ENCODE measurements at regions not wholly inside any gene's neighbourhood (a gene's known extent, or its start where the extent isn't known, plus 50 kb on each side); places are given as distances from the start of the nearest gene placed in this dataset.
"Not testable (repeated sequence)": the region's sequence is repeated elsewhere in the genome, so short reads cannot be mapped to it uniquely, and the experiment has no call there.

- H3K36me3 Mint-ChIP-seq (ENCODE audit: low read depth) = no peaks in the 10 kb centered on the region
- H3K4me1 Mint-ChIP-seq = no peaks in the 10 kb centered on the region
- no peaks in the 10 kb centered on the region for H3K9me3 ChIP-seq (ENCODE audit: control insufficient read depth, low read length, poor library complexity, severe bottlenecking)
- H3K4me3 Mint-ChIP-seq = no peak overlapping the region
- DNase-seq (no peak), ATAC-seq (no peak)
- H3K27me3 Mint-ChIP-seq = peaks cover 4% of the 10 kb centered on the region
- H3K27ac Mint-ChIP-seq = no peak overlapping the region
Observed at GRCh38 chr3:3383461-3383860, 204.0 kb upstream of the CRBN start.

DNA sequence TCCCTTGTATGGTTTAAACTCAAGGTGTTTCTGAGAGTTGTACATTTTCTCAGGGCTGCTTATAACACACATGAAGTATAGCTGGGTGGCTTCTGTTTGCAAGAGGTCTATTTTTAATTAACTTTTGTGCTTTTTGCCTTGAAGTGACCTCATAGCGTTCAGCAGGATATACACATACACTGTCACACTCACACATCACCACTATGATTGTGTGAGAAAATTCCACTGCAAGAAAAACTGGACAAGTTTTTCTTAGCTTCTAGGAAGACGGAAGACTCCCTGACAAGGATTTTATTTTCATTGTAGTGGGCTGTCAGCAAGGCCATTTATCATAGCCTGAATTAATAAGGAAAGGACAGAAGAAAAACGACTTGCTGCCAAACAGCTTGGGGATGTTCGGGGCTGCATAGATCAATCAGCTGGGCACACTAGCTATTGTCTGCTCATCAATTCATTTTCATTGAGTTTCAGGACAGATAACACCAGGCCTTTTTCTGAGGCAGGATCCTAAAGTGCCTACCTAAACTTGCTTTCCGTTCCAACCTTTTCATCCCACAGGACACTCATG lies 192.8 kb upstream of the CRBN start:
- Mint-ChIP-seq H3K27me3 (no peaks in the 10 kb centered on the region), H3K4me1 (no peaks in the 10 kb centered on the region), H3K27ac (no peak overlapping the region), H3K36me3 (ENCODE audit: low read depth) (no peaks in the 10 kb centered on the region), H3K4me3 (no peak overlapping the region)
- ATAC-seq = no peak
- no peak for DNase-seq
- H3K9me3 ChIP-seq (ENCODE audit: control insufficient read depth, low read length, poor library complexity, severe bottlenecking) = no peaks in the 10 kb centered on the region

- Mint-ChIP-seq H3K27ac (no peak overlapping the region), H3K4me3 (no peak overlapping the region), H3K4me1 (no peaks in the 10 kb centered on the region), H3K36me3 (ENCODE audit: low read depth) (peaks cover 3% of the 10 kb centered on the region), H3K27me3 (no peaks in the 10 kb centered on the region)
- DNase-seq = no peak
- no peak for ATAC-seq
- no peaks in the 10 kb centered on the region for H3K9me3 ChIP-seq (ENCODE audit: control insufficient read depth, low read length, poor library complexity, severe bottlenecking)
Observed at GRCh38 chr3:3368306-3368705, 188.8 kb upstream of the CRBN start.

DNA sequence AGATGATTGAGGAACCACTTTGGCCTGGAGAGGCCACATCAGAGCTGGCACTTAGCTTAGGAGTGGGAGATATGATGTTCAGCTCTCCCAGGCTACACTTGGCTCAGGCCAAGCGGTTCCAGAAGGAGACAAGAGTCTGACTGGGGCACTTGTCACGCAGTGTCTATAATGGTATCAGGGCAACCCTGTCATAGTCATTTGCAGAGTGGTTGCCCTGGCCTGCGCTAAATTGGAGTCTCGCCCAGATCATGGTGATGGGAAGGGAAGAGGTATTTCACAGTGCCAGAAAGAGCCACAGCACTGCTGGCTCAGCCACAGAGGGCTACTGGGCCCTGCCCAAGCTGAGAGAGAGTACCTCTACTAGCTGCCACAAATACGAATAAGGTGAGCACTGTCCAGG lies 186.9 kb upstream of the CRBN start:
- H3K9me3 ChIP-seq (ENCODE audit: control insufficient read depth, low read length, poor library complexity, severe bottlenecking) = no peaks in the 10 kb centered on the region
- peaks cover 3% of the 10 kb centered on the region for H3K36me3 Mint-ChIP-seq (ENCODE audit: low read depth)

GRCh38 chr3:3365716-3366115 lies 186.2 kb upstream of the CRBN start:
- Mint-ChIP-seq H3K36me3 (ENCODE audit: low read depth) (peaks cover 3% of the 10 kb centered on the region), H3K27me3 (no peaks in the 10 kb centered on the region), H3K4me3 (no peak overlapping the region), H3K27ac (no peak overlapping the region), H3K4me1 (no peaks in the 10 kb centered on the region)
- ATAC-seq = no peak
- DNase-seq = no peak
- H3K9me3 ChIP-seq (ENCODE audit: control insufficient read depth, low read length, poor library complexity, severe bottlenecking) = no peaks in the 10 kb centered on the region

More for the DNA sequence above, 186.9 kb upstream of the CRBN start:
- ATAC-seq (no peak), DNase-seq (no peak)
- Mint-ChIP-seq H3K27ac (no peak overlapping the region), H3K4me3 (no peak overlapping the region), H3K4me1 (no peaks in the 10 kb centered on the region), H3K27me3 (no peaks in the 10 kb centered on the region)

- ATAC-seq (no peak), DNase-seq (no peak)
- Mint-ChIP-seq H3K27me3 (no peaks in the 10 kb centered on the region), H3K4me3 (no peak overlapping the region), H3K4me1 (no peaks in the 10 kb centered on the region), H3K27ac (no peak overlapping the region), H3K36me3 (ENCODE audit: low read depth) (no peaks in the 10 kb centered on the region)
- no peaks in the 10 kb centered on the region for H3K9me3 ChIP-seq (ENCODE audit: control insufficient read depth, low read length, poor library complexity, severe bottlenecking)
Observed at GRCh38 chr3:3356846-3357245, 177.4 kb upstream of the CRBN start.

DNA sequence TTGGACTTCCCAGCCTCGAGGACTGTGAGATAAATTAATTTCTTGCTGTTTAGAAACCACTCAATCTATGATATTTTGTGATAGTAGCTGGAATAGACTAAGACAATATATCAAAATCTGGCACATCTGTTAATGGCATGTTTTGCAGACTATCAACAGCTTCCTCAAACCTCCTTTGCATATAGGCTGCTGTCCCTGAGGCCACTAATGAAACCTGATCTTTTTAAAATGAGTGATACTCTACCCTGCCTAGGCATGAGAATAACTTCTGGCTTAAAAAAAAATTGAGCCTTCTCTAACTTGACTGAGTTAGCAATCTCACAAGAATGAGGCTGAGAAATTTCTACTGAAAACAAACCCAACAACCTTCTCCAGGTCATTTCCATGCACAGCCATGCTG lies 176.0 kb upstream of the CRBN start:
- Mint-ChIP-seq H3K27ac (no peak overlapping the region), H3K27me3 (no peaks in the 10 kb centered on the region), H3K4me3 (no peak overlapping the region), H3K4me1 (no peaks in the 10 kb centered on the region), H3K36me3 (ENCODE audit: low read depth) (no peaks in the 10 kb centered on the region)
- ATAC-seq = no peak
- no peak for DNase-seq
- H3K9me3 ChIP-seq (ENCODE audit: control insufficient read depth, low read length, poor library complexity, severe bottlenecking) = no peaks in the 10 kb centered on the region

GRCh38 chr3:3353153-3353552 lies 173.7 kb upstream of the CRBN start:
- no peaks in the 10 kb centered on the region for H3K4me1 Mint-ChIP-seq
- no peaks in the 10 kb centered on the region for H3K36me3 Mint-ChIP-seq (ENCODE audit: low read depth)
- no peaks in the 10 kb centered on the region for H3K27me3 Mint-ChIP-seq
- H3K4me3 Mint-ChIP-seq = no peak overlapping the region
- ATAC-seq = no peak
- H3K9me3 ChIP-seq (ENCODE audit: control insufficient read depth, low read length, poor library complexity, severe bottlenecking) = no peaks in the 10 kb centered on the region
- no peak overlapping the region for H3K27ac Mint-ChIP-seq
- DNase-seq = no peak

GRCh38 chr3:3351226-3351625 lies 171.7 kb upstream of the CRBN start:
- H3K27ac Mint-ChIP-seq = no peak overlapping the region
- H3K4me3 Mint-ChIP-seq = no peak overlapping the region
- peaks cover 6% of the 10 kb centered on the region for H3K27me3 Mint-ChIP-seq
- no peak for ATAC-seq
- H3K36me3 Mint-ChIP-seq (ENCODE audit: low read depth) = no peaks in the 10 kb centered on the region
- no peaks in the 10 kb centered on the region for H3K4me1 Mint-ChIP-seq
- no peaks in the 10 kb centered on the region for H3K9me3 ChIP-seq (ENCODE audit: control insufficient read depth, low read length, poor library complexity, severe bottlenecking)
- DNase-seq = no peak

DNA sequence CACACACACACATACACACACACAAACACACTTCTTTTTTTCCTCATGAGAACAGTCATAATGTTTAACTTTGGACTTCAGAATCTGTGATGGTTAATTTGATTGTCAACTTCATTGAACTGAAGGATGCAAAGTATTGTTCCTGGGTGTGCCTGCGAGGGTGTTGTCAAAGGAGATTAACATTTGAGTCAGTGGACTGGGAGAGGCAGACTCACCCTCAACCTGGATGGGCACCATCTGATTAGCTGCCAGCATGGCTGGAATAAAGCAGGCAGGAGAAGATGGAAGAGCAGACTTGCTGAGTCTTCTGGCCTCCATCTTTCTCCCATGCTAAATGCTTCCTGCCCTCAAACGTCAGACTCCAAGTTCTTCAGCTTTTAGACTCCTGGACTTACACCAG lies 167.6 kb upstream of the CRBN start:
- not testable (repeated sequence) for H3K27ac Mint-ChIP-seq; H3K4me1 Mint-ChIP-seq; H3K4me3 Mint-ChIP-seq; H3K9me3 ChIP-seq (ENCODE audit: control insufficient read depth, low read length, poor library complexity, severe bottlenecking); H3K36me3 Mint-ChIP-seq (ENCODE audit: low read depth); ATAC-seq; DNase-seq
- peaks cover 18% of the 10 kb centered on the region for H3K27me3 Mint-ChIP-seq

GRCh38 chr3:3346556-3346955 lies 167.1 kb upstream of the CRBN start:
- Mint-ChIP-seq H3K4me1 (peaks cover 3% of the 10 kb centered on the region), H3K4me3 (no peak overlapping the region), H3K36me3 (ENCODE audit: low read depth) (no peaks in the 10 kb centered on the region), H3K27me3 (peaks cover 18% of the 10 kb centered on the region), H3K27ac (no peak overlapping the region)
- DNase-seq (no peak), ATAC-seq (no peak)
- no peaks in the 10 kb centered on the region for H3K9me3 ChIP-seq (ENCODE audit: control insufficient read depth, low read length, poor library complexity, severe bottlenecking)

DNA sequence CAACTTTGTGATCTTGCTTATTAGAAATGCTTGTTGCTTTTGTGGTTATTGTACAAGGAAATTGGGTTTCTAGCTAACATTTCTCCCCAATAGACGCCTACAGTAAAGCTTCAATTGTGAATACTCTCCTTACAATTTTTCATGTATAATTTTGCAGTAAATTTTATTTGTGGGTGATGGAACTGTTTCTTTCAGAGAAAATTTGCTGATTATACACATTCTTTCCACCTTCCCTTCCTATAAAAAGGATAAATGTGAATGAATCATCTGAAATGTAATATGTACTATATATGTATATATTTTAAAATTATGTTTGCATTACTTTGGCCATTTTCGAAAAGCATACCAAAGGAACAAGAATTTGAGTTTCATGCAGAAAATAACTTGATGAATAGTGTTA lies 162.7 kb upstream of the CRBN start:
- Mint-ChIP-seq H3K4me3 (no peak overlapping the region), H3K27ac (no peak overlapping the region), H3K36me3 (ENCODE audit: low read depth) (no peaks in the 10 kb centered on the region), H3K27me3 (peaks cover 18% of the 10 kb centered on the region), H3K4me1 (peaks cover 3% of the 10 kb centered on the region)
- DNase-seq (no peak), ATAC-seq (no peak)
- H3K9me3 ChIP-seq (ENCODE audit: control insufficient read depth, low read length, poor library complexity, severe bottlenecking) = no peaks in the 10 kb centered on the region

- Mint-ChIP-seq H3K4me1 (peaks cover 3% of the 10 kb centered on the region), H3K4me3 (no peak overlapping the region), H3K27me3 (peaks cover 12% of the 10 kb centered on the region), H3K27ac (no peak overlapping the region), H3K36me3 (ENCODE audit: low read depth) (no peaks in the 10 kb centered on the region)
- ATAC-seq = no peak
- H3K9me3 ChIP-seq (ENCODE audit: control insufficient read depth, low read length, poor library complexity, severe bottlenecking) = no peaks in the 10 kb centered on the region
- no peak for DNase-seq
Observed at GRCh38 chr3:3340965-3341895, 161.7 kb upstream of the CRBN start.

DNA sequence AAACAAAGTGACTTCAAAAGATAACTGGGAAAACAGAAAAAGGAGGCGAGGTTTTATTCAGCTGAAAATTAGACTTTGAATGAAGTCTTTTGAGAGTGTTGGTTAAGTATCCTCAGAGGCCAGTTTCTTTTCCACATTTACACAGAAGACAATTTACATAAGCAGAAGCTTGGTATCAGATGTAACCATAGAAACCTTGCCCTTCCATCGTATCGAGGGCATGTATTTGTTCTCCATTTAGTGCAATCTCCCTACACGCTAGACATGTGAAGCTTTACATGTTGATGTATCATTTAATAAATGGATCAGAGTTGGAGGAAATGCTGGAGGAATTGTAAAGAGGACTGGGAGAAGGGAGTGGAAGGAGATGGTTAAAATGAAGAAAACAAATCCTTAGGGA lies 161.0 kb upstream of the CRBN start:
- DNase-seq = no peak
- Mint-ChIP-seq H3K27ac (no peak overlapping the region), H3K27me3 (peaks cover 5% of the 10 kb centered on the region), H3K36me3 (ENCODE audit: low read depth) (no peaks in the 10 kb centered on the region), H3K4me3 (no peak overlapping the region), H3K4me1 (no peaks in the 10 kb centered on the region)
- H3K9me3 ChIP-seq (ENCODE audit: control insufficient read depth, low read length, poor library complexity, severe bottlenecking) = no peaks in the 10 kb centered on the region
- no peak for ATAC-seq

Measured in T-helper 17 cell (primary cell).